Spleen (tissue), 11 donors: ENCODE measurements at regions not wholly inside any gene's neighbourhood (a gene's known extent, or its start where the extent isn't known, plus 50 kb on each side); places are given as distances from the start of the nearest gene placed in this dataset.

ENCODE experiments used
- DNase-seq: peaks from one replicate; pipeline ENCODE4 v3.0.0-alpha.2; 2020
- H3K27ac ChIP-seq, 8 donors: fragments of 200-600 bp; sonication (generic) in 7 of 8; 1 replicate in 4 of 8; 2 replicates in 4 of 8; pipeline versions ENCODE4 v1.5.0 to v1.8.0; 2016 to 2021; ENCODE audit warnings: inconsistent platforms in 4 of 8, mild to moderate bottlenecking in 4 of 8, moderate library complexity in 1 of 8
- H3K27me3 ChIP-seq, 7 donors: fragments of 200-600 bp; sonication (generic) in 6 of 7; replicated peaks in 1 of 7; 1 replicate in 4 of 7; 2 replicates in 3 of 7; pipeline versions ENCODE4 v1.5.0 to v1.8.0; 2016 to 2021; ENCODE audit warnings: inconsistent platforms in 3 of 7, mild to moderate bottlenecking in 1 of 7
- H3K36me3 ChIP-seq, 6 donors: fragments of 200-600 bp; sonication (generic) in 5 of 6; 1 replicate in 4 of 6; 2 replicates in 2 of 6; pipeline versions ENCODE4 v1.5.0 to v1.8.0; 2016 to 2021; ENCODE audit warnings: inconsistent platforms in 2 of 6
- H3K4me1 ChIP-seq, 6 donors: fragments of 200-600 bp; sonication (generic) in 5 of 6; 1 replicate in 3 of 6; 2 replicates in 3 of 6; pipeline versions ENCODE4 v1.5.0 to v1.8.0; 2016 to 2021; ENCODE audit warnings: inconsistent platforms in 3 of 6
- H3K4me3 ChIP-seq, 8 donors: fragments of 200-600 bp; sonication (generic) in 7 of 8; 1 replicate in 4 of 8; 2 replicates in 4 of 8; pipeline versions ENCODE4 v1.5.0 to v1.8.0; 2016 to 2021; ENCODE audit warnings: inconsistent platforms in 4 of 8, mild to moderate bottlenecking in 4 of 8, moderate library complexity in 2 of 8
- H3K9me3 ChIP-seq, 8 donors: fragments of 200-600 bp; sonication (generic) in 7 of 8; 1 replicate in 4 of 8; 2 replicates in 4 of 8; pipeline versions ENCODE4 v1.5.0 to v1.8.0; 2016 to 2021; ENCODE audit warnings: inconsistent platforms in 4 of 8
- POLR2A ChIP-seq, 3 donors: fragments of 450-650 bp; IDR thresholded peaks; one replicate each; pipeline ENCODE4 v1.5.1; 2017; ENCODE audit warnings: antibody characterized with exemption in 3 of 3, mild to moderate bottlenecking in 1 of 3
- POLR2AphosphoS5 ChIP-seq, 3 donors: sonication (generic); formaldehyde crosslinking; IDR thresholded peaks; one replicate each; pipeline ENCODE4 v1.5.1; 2017; ENCODE audit warnings: antibody characterized with exemption in 3 of 3
- WGBS, 5 donors: extraction: QIAGEN DNeasy Blood & Tissue Kit in 3 of 5; methylation state at CpG; one replicate each; pipeline versions ENCODE4 v1.1.5 to v1.1.7; 2013 to 2018; 5-methylcytosine and 5-hydroxymethylcytosine counted together
- intact Hi-C: fragments of 100-400 bp; cut with DNase I; formaldehyde crosslinking; loops from one replicate; pipeline ENCODE4 v1.15.0; 2023; ENCODE audit warnings: low total_unique reads
- TF ChIP-seq, protein P1 (sequence below), 11 experiments: fragments of 200-600 bp in 7 of 11; fragments of 450-650 bp in 4 of 11; sonication (generic) in 4 of 11; IDR thresholded peaks in 8 of 11; conservative IDR thresholded peaks in 3 of 11; 1 replicate in 7 of 11; 2 replicates in 4 of 11; pipeline versions ENCODE4 v1.4.0 to v1.8.0; 2016 to 2021; ENCODE audit warnings: antibody characterized with exemption in 11 of 11, inconsistent platforms in 4 of 11, mild to moderate bottlenecking in 1 of 11
- donor health status: healthy with polysubstance abuse.
- donor health status: DM: no; HTN: no; CAD: no; lungs with moderate emphysema.
- donor health status: DM: no; HTN: no; CAD: no.
- donor health status: Bipolar disorder and iron deficiency.
- donor health status: healthy.
- donor health status: DM: no; HTN: no; CAD: no.
- donor health status: DM: yes; HTN: yes; CAD: no.

DNA sequence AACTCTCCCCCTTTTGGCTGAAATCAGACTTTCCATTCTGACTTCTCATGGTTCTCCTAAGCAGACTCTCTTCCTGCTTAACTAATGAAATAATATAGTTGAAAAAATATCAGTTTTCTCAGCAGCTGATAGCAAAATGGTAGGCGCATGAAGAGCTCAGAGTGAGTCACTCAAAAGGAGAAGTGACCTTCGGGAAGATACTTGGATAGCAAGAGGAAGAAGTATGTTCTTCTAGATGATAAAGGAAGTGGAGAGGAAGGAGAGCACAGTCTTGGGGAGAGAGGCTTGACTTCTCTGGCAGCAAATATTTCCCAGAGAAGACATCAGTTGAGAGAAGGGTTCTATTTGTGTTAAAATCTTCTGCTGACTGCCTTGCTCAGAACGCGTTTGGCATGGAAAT, 101.5 kb downstream of the TAF11L14 start:
- Histone ChIP-seq H3K27me3 (no peaks in the 10 kb centered on the region), H3K9me3 (peaks cover 0 to 5% (median 0%) of the 10 kb centered on the region in 8 donors), H3K36me3 (no peaks in the 10 kb centered on the region), H3K4me1 (no peaks in the 10 kb centered on the region), H3K4me3 (no peak overlapping the region), H3K27ac (no peak overlapping the region)
- 56 to 72% (median 61%) methylated on average over 4 of the region's 4 CpGs for WGBS, 5 donors
- TF ChIP-seq, protein P1, sequence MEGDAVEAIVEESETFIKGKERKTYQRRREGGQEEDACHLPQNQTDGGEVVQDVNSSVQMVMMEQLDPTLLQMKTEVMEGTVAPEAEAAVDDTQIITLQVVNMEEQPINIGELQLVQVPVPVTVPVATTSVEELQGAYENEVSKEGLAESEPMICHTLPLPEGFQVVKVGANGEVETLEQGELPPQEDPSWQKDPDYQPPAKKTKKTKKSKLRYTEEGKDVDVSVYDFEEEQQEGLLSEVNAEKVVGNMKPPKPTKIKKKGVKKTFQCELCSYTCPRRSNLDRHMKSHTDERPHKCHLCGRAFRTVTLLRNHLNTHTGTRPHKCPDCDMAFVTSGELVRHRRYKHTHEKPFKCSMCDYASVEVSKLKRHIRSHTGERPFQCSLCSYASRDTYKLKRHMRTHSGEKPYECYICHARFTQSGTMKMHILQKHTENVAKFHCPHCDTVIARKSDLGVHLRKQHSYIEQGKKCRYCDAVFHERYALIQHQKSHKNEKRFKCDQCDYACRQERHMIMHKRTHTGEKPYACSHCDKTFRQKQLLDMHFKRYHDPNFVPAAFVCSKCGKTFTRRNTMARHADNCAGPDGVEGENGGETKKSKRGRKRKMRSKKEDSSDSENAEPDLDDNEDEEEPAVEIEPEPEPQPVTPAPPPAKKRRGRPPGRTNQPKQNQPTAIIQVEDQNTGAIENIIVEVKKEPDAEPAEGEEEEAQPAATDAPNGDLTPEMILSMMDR (IDR thresholded peaks at IDR 0.05 in 8 of 11, conservative IDR thresholded peaks at IDR 0.05 in 3 of 11), result no peak
- no peak for TF ChIP-seq POLR2AphosphoS5 (IDR thresholded peaks at IDR 0.05)
- TF ChIP-seq POLR2A (IDR thresholded peaks at IDR 0.05), result no peak
- intact Hi-C loops, result no loop called here
- DNase-seq, result no peak

DNA sequence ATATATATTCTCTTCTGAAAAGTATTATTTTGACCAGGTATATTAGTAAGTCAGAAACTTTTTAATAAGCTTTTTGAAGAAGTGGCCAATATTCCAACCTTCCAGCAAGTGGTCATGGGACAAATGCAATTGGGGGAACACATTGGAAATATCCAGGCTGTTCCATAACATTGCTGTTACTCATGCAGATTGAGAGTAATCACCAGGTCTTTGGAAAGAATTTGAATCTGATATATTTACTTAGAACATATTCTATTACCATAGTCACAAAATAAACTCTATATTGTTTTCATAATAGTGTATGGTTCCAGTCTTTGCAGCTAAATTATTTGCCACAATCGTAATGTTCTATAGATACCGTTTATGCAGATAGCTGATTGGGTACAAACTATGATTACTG, 102.8 kb downstream of the TAF11L14 start:
- intact Hi-C loops, result no loop called here
- Histone ChIP-seq H3K4me1 (no peaks in the 10 kb centered on the region), H3K27me3 (no peaks in the 10 kb centered on the region), H3K36me3 (no peaks in the 10 kb centered on the region), H3K4me3 (no peak overlapping the region), H3K9me3 (peaks cover 0 to 11% (median 2%) of the 10 kb centered on the region in 8 donors), H3K27ac (no peak overlapping the region)
- 90 to 98% (median 95%) methylated on average over 2 of the region's 2 CpGs for WGBS, 5 donors
- no peak for DNase-seq
- TF ChIP-seq, protein P1 (IDR thresholded peaks at IDR 0.05 in 8 of 11, conservative IDR thresholded peaks at IDR 0.05 in 3 of 11), result no peak
- TF ChIP-seq POLR2AphosphoS5 (IDR thresholded peaks at IDR 0.05) (no peak), POLR2A (IDR thresholded peaks at IDR 0.05) (no peak)

DNA sequence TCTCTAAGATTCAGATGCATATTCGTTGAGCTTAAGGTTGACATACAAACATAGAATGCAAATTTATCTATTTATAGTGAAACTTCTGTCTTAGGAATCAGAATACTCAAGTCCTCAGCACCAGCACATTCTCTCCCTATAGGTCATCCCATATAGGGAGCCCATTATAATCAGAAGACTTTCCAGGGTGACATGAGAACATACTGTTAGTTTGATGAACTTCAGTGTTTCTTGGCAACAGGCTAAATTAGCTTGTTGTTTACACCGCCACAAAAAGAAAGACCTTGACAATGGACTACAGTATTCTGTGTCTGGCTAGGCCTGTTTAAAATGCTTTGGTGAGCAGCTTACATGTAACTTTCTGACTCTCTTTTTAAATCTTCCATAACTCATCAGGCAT, 104.2 kb downstream of the TAF11L14 start:
- no peak overlapping the region for H3K27ac ChIP-seq
- H3K4me1 ChIP-seq, result no peaks in the 10 kb centered on the region
- WGBS, 5 donors, result 64 to 78% (median 74%) methylated on average over 2 of the region's 2 CpGs
- no peaks in the 10 kb centered on the region for H3K27me3 ChIP-seq
- H3K9me3 ChIP-seq, result peaks cover 0 to 11% (median 2%) of the 10 kb centered on the region in 8 donors
- DNase-seq, result no peak
- intact Hi-C loops, result no loop called here
- no peak overlapping the region for H3K4me3 ChIP-seq
- TF ChIP-seq POLR2AphosphoS5 (IDR thresholded peaks at IDR 0.05) (no peak), POLR2A (IDR thresholded peaks at IDR 0.05) (no peak)
- TF ChIP-seq, protein P1 (IDR thresholded peaks at IDR 0.05 in 8 of 11, conservative IDR thresholded peaks at IDR 0.05 in 3 of 11), result no peak
- H3K36me3 ChIP-seq, result no peaks in the 10 kb centered on the region

DNA sequence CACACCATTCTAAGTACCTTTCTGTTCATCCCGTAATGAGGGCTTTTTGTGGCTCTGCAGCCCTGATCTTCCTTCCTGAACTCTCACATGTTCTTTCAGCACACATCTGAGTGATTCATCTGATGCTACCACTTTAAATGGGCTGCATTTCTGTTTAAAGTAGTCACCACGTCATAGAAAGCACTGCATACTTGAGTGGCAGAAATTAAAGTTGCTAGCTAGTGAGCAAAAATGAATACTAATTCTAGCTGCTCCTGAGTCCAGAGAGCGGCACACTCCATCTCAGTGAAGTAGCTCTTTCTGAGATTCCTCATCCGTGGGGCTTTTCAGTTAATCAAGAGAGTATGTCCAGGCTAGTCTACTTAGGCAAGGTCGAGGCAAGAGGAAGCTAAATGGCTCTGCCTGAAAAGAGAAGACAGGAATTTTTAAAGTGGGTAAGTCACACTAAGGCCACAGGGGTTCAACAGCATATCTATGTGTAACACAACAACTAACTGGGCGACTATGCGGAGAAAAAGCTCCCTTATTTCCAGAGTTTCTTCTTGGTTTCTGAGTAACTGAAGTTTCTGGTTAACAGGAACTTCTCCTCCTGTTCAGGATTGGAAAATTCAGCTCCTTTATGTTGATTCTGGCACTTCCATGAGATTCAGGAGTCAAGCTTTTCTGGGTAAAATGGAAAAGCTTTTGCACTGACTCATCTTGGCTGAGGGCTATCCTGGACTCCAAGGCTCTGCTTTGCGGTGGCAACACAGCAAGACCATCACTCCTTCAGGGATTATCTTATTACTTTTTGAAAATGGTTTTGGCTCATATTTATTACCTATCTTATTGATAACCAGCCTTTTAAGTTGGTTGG, 109.5 kb downstream of the TAF11L14 start:
- WGBS, 5 donors, result 68 to 76% (median 72%) methylated on average over 8 of the region's 8 CpGs
- no peak overlapping the region for H3K4me3 ChIP-seq
- intact Hi-C loops, result no loop called here

More for the DNA sequence above, 109.5 kb downstream of the TAF11L14 start:
- TF ChIP-seq, protein P1 (IDR thresholded peaks at IDR 0.05 in 8 of 11, conservative IDR thresholded peaks at IDR 0.05 in 3 of 11), result no peak
- no peak for TF ChIP-seq POLR2AphosphoS5 (IDR thresholded peaks at IDR 0.05)
- TF ChIP-seq POLR2A (IDR thresholded peaks at IDR 0.05), result no peak
- H3K9me3 ChIP-seq, result peaks cover 0 to 11% (median 0%) of the 10 kb centered on the region in 8 donors
- no peak overlapping the region for H3K27ac ChIP-seq
- H3K4me1 ChIP-seq, result peaks cover 0 to 9% (median 0%) of the 10 kb centered on the region in 6 donors
- no peaks in the 10 kb centered on the region for H3K36me3 ChIP-seq
- no peak for DNase-seq
- no peaks in the 10 kb centered on the region for H3K27me3 ChIP-seq
